Transverse colon (tissue), 4 donors: ENCODE measurements at regions not wholly inside any gene's neighbourhood (a gene's known extent, or its start where the extent isn't known, plus 50 kb on each side); places are given as distances from the start of the nearest gene placed in this dataset.

Source experiments
- DNase-seq: peaks from one replicate; pipeline ENCODE4 v3.0.0-alpha.2; 2019
- H3K27ac ChIP-seq, 4 donors: fragments of 200-600 bp; sonication (generic); 2 replicates each; pipeline ENCODE4 v1.5.1; 2016 to 2018; ENCODE audit warnings: inconsistent platforms in 4 of 4
- H3K27me3 ChIP-seq: fragments of 200-600 bp; sonication (generic); 2 replicates; pipeline ENCODE4 v1.5.1; 2017; ENCODE audit warnings: inconsistent platforms
- H3K36me3 ChIP-seq, 4 donors: fragments of 200-600 bp; sonication (generic); 2 replicates each; pipeline ENCODE4 v1.5.1; 2017 to 2019; ENCODE audit warnings: inconsistent platforms in 4 of 4
- H3K4me1 ChIP-seq, 4 donors: fragments of 200-600 bp; sonication (generic); 2 replicates each; pipeline ENCODE4 v1.5.1; 2017 to 2020; ENCODE audit warnings: inconsistent platforms in 4 of 4
- H3K4me3 ChIP-seq, 4 donors: fragments of 200-600 bp; sonication (generic); 1 replicate in 1 of 4; 2 replicates in 3 of 4; pipeline versions ENCODE4 v1.5.1 to v1.6.1; 2017 to 2019; ENCODE audit warnings: inconsistent platforms in 4 of 4
- H3K9me3 ChIP-seq, 2 donors: fragments of 200-600 bp; sonication (generic); 2 replicates each; pipeline ENCODE4 v1.5.1; 2017 to 2019; ENCODE audit warnings: inconsistent platforms in 2 of 2
- CTCF ChIP-seq, 5 experiments: fragments of 200-600 bp in 3 of 5; fragments of 450-650 bp in 2 of 5; sonication (generic) in 3 of 5; IDR thresholded peaks; 1 replicate in 2 of 5; 2 replicates in 3 of 5; pipeline ENCODE4 v1.5.1; 2016 to 2017; ENCODE audit warnings: antibody characterized with exemption in 5 of 5, inconsistent platforms in 3 of 5, mild to moderate bottlenecking in 2 of 5, moderate library complexity in 1 of 5
- EP300 ChIP-seq: sonication (generic); formaldehyde crosslinking; IDR thresholded peaks from one replicate; pipeline ENCODE4 v1.6.1; 2017; ENCODE audit warnings: antibody characterized with exemption, low read depth
- POLR2A ChIP-seq: fragments of 450-650 bp; IDR thresholded peaks from one replicate; pipeline ENCODE4 v1.6.1; 2016; ENCODE audit warnings: antibody characterized with exemption, mild to moderate bottlenecking, moderate library complexity
- POLR2AphosphoS5 ChIP-seq, 3 donors: sonication (generic); formaldehyde crosslinking; IDR thresholded peaks; one replicate each; pipeline ENCODE4 v1.6.1; 2016; ENCODE audit warnings: antibody characterized with exemption in 3 of 3
- WGBS, 2 donors: methylation state at CpG; one replicate each; pipeline ENCODE4 v1.1.5; 2018; ENCODE audit warnings: low coverage in 1 of 2; 5-methylcytosine and 5-hydroxymethylcytosine counted together
- in situ Hi-C, 4 donors: fragments of 200-750 bp; cut with MboI; loops; one replicate each; pipeline versions ENCODE4 v1.15.0 to v1.15.1; 2017; ENCODE audit warnings: low sequenced_read_pairs in 3 of 4, low pct_ligation_motif_present in 1 of 4, low pct_unique_long_range_greater_than_20kb in 1 of 4
- intact Hi-C: fragments of 100-400 bp; cut with DNase I; formaldehyde crosslinking; loops from one replicate; pipeline ENCODE4 v1.15.1; 2023; ENCODE audit warnings: low total_unique reads

DNA sequence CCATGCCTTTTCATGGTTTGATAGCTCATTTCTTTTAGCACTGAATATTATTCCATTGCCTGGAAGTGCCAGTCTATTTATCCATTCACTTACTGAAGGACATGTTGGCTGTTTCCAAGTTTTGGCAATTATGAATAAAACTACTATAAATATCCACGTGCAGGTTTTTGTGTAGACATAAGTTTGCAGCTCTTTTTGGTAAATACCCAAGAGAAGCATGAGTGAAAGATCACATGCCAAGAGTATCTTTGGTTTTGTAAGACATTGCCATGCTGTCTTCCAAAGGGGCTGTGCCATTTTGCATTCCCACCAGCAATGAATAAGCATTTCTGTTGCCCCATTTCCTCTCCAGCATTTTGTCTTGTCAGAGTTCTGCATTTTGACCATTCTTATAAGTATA lies 120.9 kb downstream of the MANEA start:
- Histone ChIP-seq H3K27ac (no peak overlapping the region), H3K27me3 (no peaks in the 10 kb centered on the region), H3K36me3 (no peaks in the 10 kb centered on the region), H3K9me3 (no peaks in the 10 kb centered on the region), H3K4me3 (no peak overlapping the region), H3K4me1 (no peaks in the 10 kb centered on the region)
- no peak for TF ChIP-seq POLR2AphosphoS5 (IDR thresholded peaks at IDR 0.05)
- TF ChIP-seq POLR2A, result no peak
- no peak for TF ChIP-seq CTCF (IDR thresholded peaks at IDR 0.05)
- TF ChIP-seq EP300, result no peak
- intact Hi-C loops, result no loop called here
- in situ Hi-C loops, result no loop called here
- WGBS, 2 donors, result 0% methylated on average over 1 of the region's 1 CpG
- DNase-seq, result no peak

DNA sequence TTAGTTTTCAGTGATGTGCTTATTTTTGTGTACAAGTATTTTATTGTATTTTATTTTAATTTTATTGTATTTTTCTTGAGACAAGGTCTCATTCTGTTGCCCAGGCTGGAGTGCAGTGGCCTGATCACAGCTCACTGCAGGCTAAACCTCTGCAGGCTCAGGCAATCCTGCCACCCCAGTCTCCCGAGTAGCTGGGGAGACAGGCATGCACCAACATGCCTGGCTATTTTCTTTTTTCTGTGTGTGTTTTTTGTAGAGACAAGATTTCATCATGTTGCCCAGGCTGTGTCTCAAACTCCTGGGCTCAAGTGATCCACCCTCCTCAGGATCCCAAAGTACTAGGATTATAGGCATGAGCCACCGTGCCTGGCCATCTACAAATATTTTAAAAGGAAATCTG lies 146.3 kb downstream of the MANEA start:
- 62% methylated on average over 2 of the region's 2 CpGs; no CpG with 5 or more reads in 1 of the 2 donors for WGBS, 2 donors
- no peaks in the 10 kb centered on the region for H3K27me3 ChIP-seq
- no peak overlapping the region for H3K4me3 ChIP-seq
- H3K4me1 ChIP-seq, result no peaks in the 10 kb centered on the region
- intact Hi-C loops, result no loop called here
- DNase-seq, result no peak
- no peaks in the 10 kb centered on the region for H3K36me3 ChIP-seq
- H3K27ac ChIP-seq, result no peak overlapping the region
- in situ Hi-C loops, result no loop called here
- no peak for TF ChIP-seq CTCF (IDR thresholded peaks at IDR 0.05)
- no peak for TF ChIP-seq POLR2A
- no peak for TF ChIP-seq EP300
- TF ChIP-seq POLR2AphosphoS5 (IDR thresholded peaks at IDR 0.05), result no peak
- H3K9me3 ChIP-seq, result no peaks in the 10 kb centered on the region

- no peak for TF ChIP-seq EP300
- no peak overlapping the region for H3K4me3 ChIP-seq
- WGBS, 2 donors, result 58 to 63% methylated on average over 2 of the region's 2 CpGs
- H3K27me3 ChIP-seq, result no peaks in the 10 kb centered on the region
- H3K9me3 ChIP-seq, result no peaks in the 10 kb centered on the region
- intact Hi-C loops, result no loop called here
- in situ Hi-C loops, result no loop called here
- no peaks in the 10 kb centered on the region for H3K36me3 ChIP-seq
- no peak overlapping the region for H3K27ac ChIP-seq
- H3K4me1 ChIP-seq, result no peaks in the 10 kb centered on the region
- DNase-seq, result no peak
Measured at GRCh38 chr6:95725344-95725743, 148.0 kb downstream of the MANEA start.

- Histone ChIP-seq H3K4me1 (no peaks in the 10 kb centered on the region), H3K9me3 (no peaks in the 10 kb centered on the region), H3K4me3 (no peak overlapping the region), H3K36me3 (no peaks in the 10 kb centered on the region), H3K27ac (no peak overlapping the region), H3K27me3 (no peaks in the 10 kb centered on the region)
- WGBS, 2 donors, result 83% methylated on average over 1 of the region's 1 CpG; no CpG with 5 or more reads in 1 of the 2 donors
- TF ChIP-seq CTCF (IDR thresholded peaks at IDR 0.05) (no peak), POLR2AphosphoS5 (IDR thresholded peaks at IDR 0.05) (no peak), EP300 (no peak), POLR2A (no peak)
- in situ Hi-C loops, result no loop called here
- DNase-seq, result no peak
- intact Hi-C loops, result loop anchor here (5.0 kb wide), 1 partner anchor 1792 kb away; no protein-coding TSS in a partner anchor
Measured at GRCh38 chr6:95740157-95740556, 162.8 kb downstream of the MANEA start.

DNA sequence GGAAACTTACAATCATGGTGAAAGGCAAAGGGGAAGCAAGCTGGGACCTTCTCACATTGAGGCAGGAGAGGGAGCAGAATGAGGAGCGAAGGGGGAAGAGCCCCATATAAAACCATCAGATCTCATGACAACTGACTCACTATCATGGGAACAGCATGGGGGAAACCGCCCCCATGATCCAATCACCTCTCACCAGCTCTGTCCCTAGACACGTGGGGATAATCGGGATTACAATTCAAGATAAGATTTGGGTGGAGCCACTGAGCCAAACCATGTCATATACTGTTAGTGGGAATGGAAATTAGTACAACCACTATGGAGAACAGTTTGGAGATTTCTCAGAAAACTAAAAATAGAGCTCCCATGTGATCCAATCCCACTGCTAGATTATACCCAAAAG lies 163.7 kb downstream of the MANEA start:
- no peak overlapping the region for H3K4me3 ChIP-seq
- H3K4me1 ChIP-seq, result no peaks in the 10 kb centered on the region
- H3K9me3 ChIP-seq, result no peaks in the 10 kb centered on the region
- DNase-seq, result no peak
- TF ChIP-seq POLR2A, result no peak
- no peak for TF ChIP-seq EP300
- TF ChIP-seq CTCF (IDR thresholded peaks at IDR 0.05), result no peak
- no peak for TF ChIP-seq POLR2AphosphoS5 (IDR thresholded peaks at IDR 0.05)
- H3K27ac ChIP-seq, result no peak overlapping the region
- intact Hi-C loops (loop anchor here (5.0 kb wide), 1 partner anchor 1791 kb away; no protein-coding TSS in a partner anchor), in situ Hi-C loops (no loop called here)
- H3K36me3 ChIP-seq, result no peaks in the 10 kb centered on the region
- WGBS, 2 donors, result 67 to 88% methylated on average over 1 to 4 of the region's 4 CpGs
- no peaks in the 10 kb centered on the region for H3K27me3 ChIP-seq
